H9 (cell line): ENCODE measurements at regions not wholly inside any gene's neighbourhood (a gene's known extent, or its start where the extent isn't known, plus 50 kb on each side); places are given as distances from the start of the nearest gene placed in this dataset.

Source experiments
- DNase-seq: peaks from one replicate; pipeline ENCODE4 v3.0.0-alpha.2; 2017
- H2AFZ ChIP-seq: one replicate; pipeline ENCODE4 v1.6.1; 2013; ENCODE audit warnings: mild to moderate bottlenecking, low read length, control low read depth, moderate library complexity
- H2AK5ac ChIP-seq: 2 replicates; pipeline ENCODE4 v1.6.1; 2013; ENCODE audit warnings: low read length, control low read depth, mixed read lengths; ENCODE audit not compliant: insufficient read length
- H2BK120ac ChIP-seq: one replicate; pipeline ENCODE4 v1.6.1; 2013; ENCODE audit warnings: low read depth, mild to moderate bottlenecking, low read length, control low read depth, inconsistent platforms; ENCODE audit not compliant: poor library complexity, severe bottlenecking
- H2BK12ac ChIP-seq: 2 replicates; pipeline ENCODE4 v1.6.1; 2013; ENCODE audit warnings: low read length, control low read depth, mixed read lengths, low read depth; ENCODE audit not compliant: insufficient read length
- H2BK15ac ChIP-seq: 2 replicates; pipeline ENCODE4 v1.6.1; 2013; ENCODE audit warnings: low read depth, low read length, control low read depth
- H2BK20ac ChIP-seq: one replicate; pipeline ENCODE4 v1.6.1; 2013; ENCODE audit warnings: low read depth, mild to moderate bottlenecking, low read length, control low read depth, inconsistent platforms; ENCODE audit not compliant: poor library complexity, severe bottlenecking
- H2BK5ac ChIP-seq: 2 replicates; pipeline ENCODE4 v1.6.1; 2013; ENCODE audit warnings: low read length, control low read depth, mixed read lengths; ENCODE audit not compliant: insufficient read length
- H3K14ac ChIP-seq: 2 replicates; pipeline ENCODE4 v1.6.1; 2013; ENCODE audit warnings: low read length, control low read depth; ENCODE audit not compliant: insufficient read depth
- H3K18ac ChIP-seq: 2 replicates; pipeline ENCODE4 v1.6.1; 2013; ENCODE audit warnings: low read depth, mild to moderate bottlenecking, mixed read lengths, low read length, control low read depth; ENCODE audit not compliant: insufficient read length
- H3K23ac ChIP-seq: 2 replicates; pipeline ENCODE4 v1.6.1; 2013; ENCODE audit warnings: low read length, control low read depth, mixed read lengths, low read depth; ENCODE audit not compliant: insufficient read length
- H3K23me2 ChIP-seq: 2 replicates; pipeline ENCODE4 v1.6.1; 2013; ENCODE audit warnings: low read depth, mild to moderate bottlenecking, mixed read lengths, low read length, control low read depth; ENCODE audit not compliant: insufficient read length, poor library complexity, severe bottlenecking
- H3K27ac ChIP-seq: 2 replicates; pipeline ENCODE4 v1.5.1; 2013; ENCODE audit warnings: low read length, control low read depth, mixed read lengths, low read depth; ENCODE audit not compliant: insufficient read length
- H3K27me3 ChIP-seq: 2 replicates; pipeline ENCODE4 v1.6.1; 2013; ENCODE audit warnings: low read length, control low read depth, inconsistent platforms; ENCODE audit not compliant: insufficient read depth
- H3K4ac ChIP-seq: 2 replicates; pipeline ENCODE4 v1.6.1; 2013; ENCODE audit warnings: low read depth, mild to moderate bottlenecking, control low read depth, inconsistent platforms, low read length, moderate library complexity
- H3K4me1 ChIP-seq: 2 replicates; pipeline ENCODE4 v1.6.1; 2013; ENCODE audit warnings: low read length, control low read depth, inconsistent platforms; ENCODE audit not compliant: insufficient read depth
- H3K4me2 ChIP-seq: 2 replicates; pipeline ENCODE4 v1.6.1; 2013; ENCODE audit warnings: low read length, control low read depth, mixed read lengths; ENCODE audit not compliant: insufficient read length, insufficient read depth
- H3K56ac ChIP-seq: 2 replicates; pipeline ENCODE4 v1.6.1; 2013; ENCODE audit warnings: low read depth, mild to moderate bottlenecking, mixed read lengths, low read length, control low read depth; ENCODE audit not compliant: insufficient read length
- H3K79me1 ChIP-seq: 2 replicates; pipeline ENCODE4 v1.6.1; 2013; ENCODE audit warnings: low read depth, mild to moderate bottlenecking, moderate library complexity, low read length, control low read depth, inconsistent platforms; ENCODE audit not compliant: insufficient read depth, poor library complexity, severe bottlenecking
- H3K79me2 ChIP-seq: 2 replicates; pipeline ENCODE4 v1.6.1; 2013; ENCODE audit warnings: low read length, control low read depth, inconsistent platforms; ENCODE audit not compliant: insufficient read depth
- H3K9ac ChIP-seq: 2 replicates; pipeline ENCODE4 v1.6.1; 2013; ENCODE audit warnings: low read length, control low read depth, mixed read lengths; ENCODE audit not compliant: insufficient read length; ENCODE audit errors: extremely low read depth
- H3K9me3 ChIP-seq: one replicate; pipeline ENCODE4 v1.6.1; 2013; ENCODE audit warnings: low read depth, low read length, inconsistent platforms; ENCODE audit not compliant: control insufficient read depth
- H3T11ph ChIP-seq: one replicate; pipeline ENCODE4 v1.6.1; 2013; ENCODE audit warnings: mild to moderate bottlenecking, low read length, control low read depth, inconsistent platforms
- H4K20me1 ChIP-seq: one replicate; pipeline ENCODE4 v1.6.1; 2013; ENCODE audit not compliant: control insufficient read depth, insufficient read length, insufficient read depth
- H4K5ac ChIP-seq: 2 replicates; pipeline ENCODE4 v1.6.1; 2013; ENCODE audit warnings: low read depth, mild to moderate bottlenecking, mixed read lengths, low read length, control low read depth; ENCODE audit not compliant: insufficient read length
- H4K8ac ChIP-seq: replicated peaks from 2 replicates; pipeline ENCODE4 v1.6.1; 2013; ENCODE audit warnings: low read length, control low read depth, mixed read lengths, low read depth; ENCODE audit not compliant: insufficient read length
- H4K91ac ChIP-seq: 2 replicates; pipeline ENCODE4 v1.6.1; 2013; ENCODE audit warnings: low read depth, mild to moderate bottlenecking, moderate library complexity, mixed read lengths, low read length, control low read depth; ENCODE audit not compliant: insufficient read length
- H3K27ac Mint-ChIP-seq, 3 experiments: 2 replicates in 2 of 3; 3 replicates in 1 of 3; pipeline ENCODE4 v1.8.0; 2020 to 2021; ENCODE audit warnings: mixed read lengths in 3 of 3, mild to moderate bottlenecking in 1 of 3, moderate library complexity in 1 of 3
- H3K27me3 Mint-ChIP-seq: 2 replicates; pipeline ENCODE4 v1.8.0; 2021; ENCODE audit warnings: low read depth, mild to moderate bottlenecking, moderate library complexity, mixed read lengths
- H3K36me3 Mint-ChIP-seq, 3 experiments: 2 replicates in 2 of 3; 3 replicates in 1 of 3; pipeline ENCODE4 v1.8.0; 2020 to 2021; ENCODE audit warnings: low read depth in 3 of 3, mixed read lengths in 3 of 3; ENCODE audit not compliant: insufficient read depth in 1 of 3
- H3K4me1 Mint-ChIP-seq, 2 experiments: 2 replicates each; pipeline ENCODE4 v1.8.0; 2020; ENCODE audit warnings: mixed read lengths in 2 of 2
- H3K4me3 Mint-ChIP-seq, 2 experiments: 2 replicates in 1 of 2; 3 replicates in 1 of 2; pipeline ENCODE4 v1.8.0; 2020 to 2021; ENCODE audit warnings: mild to moderate bottlenecking in 2 of 2, mixed read lengths in 2 of 2, moderate library complexity in 1 of 2
- H3K9me3 Mint-ChIP-seq, 2 experiments: 2 replicates in 1 of 2; 3 replicates in 1 of 2; pipeline ENCODE4 v1.8.0; 2020; ENCODE audit warnings: mild to moderate bottlenecking in 2 of 2, mixed read lengths in 2 of 2, moderate library complexity in 1 of 2
- CTCF ChIP-seq: fragments of 200-600 bp; sonication (generic); conservative IDR thresholded peaks from 3 replicates; pipeline ENCODE4 v1.8.0; 2021; ENCODE audit warnings: antibody characterized with exemption, mild to moderate bottlenecking
- WGBS: extraction: QIAGEN DNeasy Blood & Tissue Kit; methylation state at CpG from one replicate; pipeline ENCODE4 v1.1.7; 2013; ENCODE audit warnings: missing lambda C conversion rate, low lambda C conversion rate, mixed read lengths; ENCODE audit not compliant: insufficient read length; ENCODE audit errors: extremely low coverage; 5-methylcytosine and 5-hydroxymethylcytosine counted together

DNA sequence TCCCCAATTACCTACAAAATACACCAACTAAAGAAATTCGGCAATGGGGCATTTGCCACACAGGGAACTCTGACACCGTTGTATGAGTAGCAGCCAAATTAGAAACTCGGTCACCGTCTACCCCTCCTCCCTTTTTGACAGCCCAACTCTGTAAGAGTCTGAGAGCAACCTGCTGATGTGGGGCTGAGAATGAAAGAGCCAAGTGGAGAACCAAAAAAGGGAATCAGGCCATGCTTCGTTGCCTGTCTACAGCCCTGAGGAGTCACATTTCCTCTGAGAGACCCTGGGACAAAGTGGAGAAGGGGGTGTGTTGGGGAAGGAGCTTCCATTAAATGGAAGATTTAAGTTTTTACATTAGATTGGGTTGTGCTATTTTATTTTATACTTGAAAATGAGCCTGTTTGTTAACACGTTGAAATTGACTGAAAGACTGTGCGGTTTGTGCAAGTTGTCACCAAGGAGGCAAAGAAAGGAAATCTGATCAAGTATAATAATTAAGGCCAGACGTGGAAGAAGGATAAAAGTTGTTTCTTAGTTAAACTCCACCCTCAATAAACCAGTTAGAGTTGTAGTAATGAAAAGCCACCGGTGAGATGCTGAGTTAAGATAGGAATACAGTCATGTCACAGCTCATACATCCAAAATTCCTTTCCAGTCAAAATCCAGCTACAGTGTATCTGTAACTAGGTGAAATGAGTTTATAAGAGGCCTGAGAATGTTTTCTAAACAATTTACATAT is 131.7 kb upstream of the CREB1 start:
- H4K91ac ChIP-seq = no peak overlapping the region

More for the DNA sequence above, 131.7 kb upstream of the CREB1 start:
- H3K4me1 ChIP-seq = peaks cover 5% of the 10 kb centered on the region; the same call in 1 of the 2 replicates
- no peak overlapping the region for H2BK20ac ChIP-seq
- no peak overlapping the region for H2AK5ac ChIP-seq
- H4K8ac ChIP-seq = no peak overlapping the region
- Mint-ChIP-seq H3K36me3 (peaks cover 0 to 3% (median 0%) of the 10 kb centered on the region in 3 experiments; a peak in 1 of 7 replicates), H3K27me3 (no peaks in the 10 kb centered on the region), H3K27ac (peak overlapping the region in 1 of 3 experiments; percentile 7; a peak in 2 of 7 replicates), H3K9me3 (no peaks in the 10 kb centered on the region; a peak in 1 of 5 replicates), H3K4me3 (no peak overlapping the region), H3K4me1 (peaks cover 36 to 40% of the 10 kb centered on the region in 2 experiments)
- no CpG with 5 or more reads among the region's 9 CpGs for WGBS
- no peaks in the 10 kb centered on the region for H3K27me3 ChIP-seq
- no peaks in the 10 kb centered on the region for H3K9me3 ChIP-seq
- H3K14ac ChIP-seq = no peak overlapping the region
- H2BK5ac ChIP-seq = no peak overlapping the region
- no peaks in the 10 kb centered on the region for H4K20me1 ChIP-seq
- no peak overlapping the region for H3T11ph ChIP-seq
- no peak overlapping the region for H2BK120ac ChIP-seq
- H3K4me2 ChIP-seq = no peak overlapping the region
- no peak for DNase-seq
- H3K27ac ChIP-seq = no peak overlapping the region
- TF ChIP-seq CTCF = no peak
- H3K9ac ChIP-seq = no peak overlapping the region
- H2BK12ac ChIP-seq = no peak overlapping the region
- H3K23ac ChIP-seq = no peak overlapping the region
- H3K18ac ChIP-seq = no peak overlapping the region
- H4K5ac ChIP-seq = no peak overlapping the region
- H3K56ac ChIP-seq = no peak overlapping the region
- no peaks in the 10 kb centered on the region for H3K79me1 ChIP-seq
- no peak overlapping the region for H2AFZ ChIP-seq
- no peaks in the 10 kb centered on the region for H3K23me2 ChIP-seq
- H3K4ac ChIP-seq = no peak overlapping the region
- no peak overlapping the region for H2BK15ac ChIP-seq
- no peaks in the 10 kb centered on the region for H3K79me2 ChIP-seq
